HG03175 (cell line): ENCODE measurements at regions not wholly inside any gene's neighbourhood (a gene's known extent, or its start where the extent isn't known, plus 50 kb on each side); places are given as distances from the start of the nearest gene placed in this dataset.
"Not testable (repeated sequence)": the region's sequence is repeated elsewhere in the genome, so short reads cannot be mapped to it uniquely, and the experiment has no call there.

ENCODE experiments used
- ATAC-seq: cut with Tn5 transposase; IDR thresholded peaks from one replicate; pipeline ENCODE4 v1.9.1; 2021; ENCODE audit warnings: mild to moderate bottlenecking, moderate library complexity; ENCODE audit not compliant: unreplicated experiment

- no peak for ATAC-seq
Measured at GRCh38 chr20:47927944-47928343, 142.7 kb upstream of the SULF2 start.

DNA sequence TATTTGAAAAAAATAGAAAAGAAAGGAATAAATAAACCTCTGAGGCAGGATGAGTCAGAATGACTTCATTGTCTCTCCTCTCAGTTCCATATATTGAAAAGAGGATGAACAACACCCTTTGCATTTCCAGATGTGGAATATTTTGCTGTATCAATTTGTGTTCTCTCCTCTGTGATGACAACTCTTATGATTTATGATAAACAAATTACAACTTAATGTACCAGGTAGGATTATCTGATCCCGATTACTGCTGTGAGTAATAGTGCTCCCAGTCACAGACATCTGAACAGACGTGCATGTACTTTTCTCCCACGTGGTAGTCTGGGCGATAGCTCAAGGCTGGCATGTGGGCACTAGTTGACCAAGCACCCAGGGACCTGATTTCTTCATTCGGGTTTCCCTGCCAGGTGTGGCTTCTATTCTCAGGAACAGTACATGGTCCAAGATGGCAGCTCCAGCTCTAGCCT lies 142.1 kb upstream of the SULF2 start:
- ATAC-seq, result no peak

GRCh38 chr20:47926731-47927130 lies 141.4 kb upstream of the SULF2 start:
- ATAC-seq, result no peak

DNA sequence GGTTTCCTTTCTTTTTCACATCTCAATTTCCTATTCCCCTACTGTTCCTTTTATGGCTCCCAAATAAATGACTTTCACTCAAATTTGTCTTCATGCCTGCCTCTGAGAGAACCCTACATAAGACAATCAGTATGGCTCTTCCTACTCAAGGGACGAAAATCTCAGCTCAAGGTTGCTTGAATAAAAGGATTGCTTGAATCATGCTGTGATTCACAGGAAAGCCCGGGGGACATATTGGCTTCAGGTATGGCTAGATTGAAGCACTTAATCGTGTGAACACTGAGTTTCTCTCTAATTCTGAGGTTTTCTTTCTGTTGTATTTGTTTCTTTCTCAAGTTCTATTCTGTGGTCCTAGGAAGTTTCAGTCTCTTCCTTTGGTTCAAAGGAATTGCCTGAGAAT lies 140.3 kb upstream of the SULF2 start:
- ATAC-seq, result no peak

GRCh38 chr20:47922269-47922668 lies 137.0 kb upstream of the SULF2 start:
- no peak for ATAC-seq

DNA sequence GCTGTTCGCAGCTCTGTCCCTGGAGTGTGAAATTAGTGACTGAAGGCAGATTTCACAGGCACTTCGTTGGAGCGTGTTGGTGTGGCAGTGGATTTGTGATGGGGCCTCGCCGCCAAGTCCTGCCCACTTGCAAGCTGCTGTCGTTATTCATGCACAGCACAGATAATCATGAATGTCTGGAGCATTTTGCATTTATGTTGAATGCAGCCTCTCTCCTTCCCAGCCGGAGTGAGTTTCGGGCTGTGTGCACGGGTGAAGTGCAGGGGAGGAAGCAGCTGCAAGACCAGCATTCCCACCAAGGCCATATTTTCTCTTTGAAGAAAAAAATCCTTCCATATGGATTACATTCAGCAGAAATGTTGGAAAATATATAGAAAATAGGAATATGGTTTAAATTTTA lies 136.5 kb upstream of the SULF2 start:
- ATAC-seq, result not testable (repeated sequence)

DNA sequence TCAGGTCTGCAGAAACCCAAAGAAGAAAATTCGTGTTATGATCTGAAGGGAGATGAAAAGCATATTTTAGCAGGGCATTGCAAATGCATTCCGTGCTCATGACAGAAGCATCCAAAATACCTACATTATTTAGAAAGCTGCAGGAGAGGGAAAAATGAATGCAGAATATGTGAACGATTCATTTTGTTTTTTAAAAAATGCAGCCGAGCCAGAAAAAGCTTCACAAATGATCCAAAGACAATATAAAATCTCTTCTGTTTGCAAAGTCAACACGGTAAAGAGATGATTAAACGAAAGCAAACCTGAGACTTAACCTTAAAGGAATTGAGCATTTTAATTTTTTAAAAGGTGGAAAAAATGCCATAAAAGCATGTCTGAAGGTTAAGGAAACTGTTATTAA lies 136.1 kb upstream of the SULF2 start:
- ATAC-seq, result no peak

DNA sequence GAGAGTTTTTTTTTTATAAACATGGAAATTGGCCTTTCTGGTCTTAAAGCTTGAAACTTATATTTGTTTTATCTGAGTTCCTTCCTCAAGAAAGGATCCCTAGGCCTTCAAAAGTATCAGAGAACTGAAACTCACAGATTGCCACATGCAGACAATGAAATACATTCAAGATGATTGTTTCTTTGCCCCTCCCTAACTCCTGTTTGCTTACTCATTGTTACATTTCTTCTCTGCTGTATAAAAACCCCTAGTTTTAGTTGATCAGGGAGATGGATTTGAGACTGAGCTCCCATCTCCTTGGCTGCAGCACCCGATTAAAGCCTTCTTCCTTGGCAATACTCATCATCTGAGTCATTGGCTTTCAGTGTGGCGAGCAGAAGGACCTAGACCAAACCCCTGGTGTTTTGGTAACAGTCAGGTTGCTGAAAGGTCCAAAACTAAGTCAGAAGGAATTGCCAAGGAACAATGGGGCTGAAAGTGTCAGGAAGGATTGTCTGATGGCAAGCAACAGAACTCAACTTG lies 132.3 kb upstream of the SULF2 start:
- no peak for ATAC-seq

GRCh38 chr20:47915495-47915894 lies 130.2 kb upstream of the SULF2 start:
- no peak for ATAC-seq

- no peak for ATAC-seq
Measured at GRCh38 chr20:47914792-47915191, 129.5 kb upstream of the SULF2 start.

DNA sequence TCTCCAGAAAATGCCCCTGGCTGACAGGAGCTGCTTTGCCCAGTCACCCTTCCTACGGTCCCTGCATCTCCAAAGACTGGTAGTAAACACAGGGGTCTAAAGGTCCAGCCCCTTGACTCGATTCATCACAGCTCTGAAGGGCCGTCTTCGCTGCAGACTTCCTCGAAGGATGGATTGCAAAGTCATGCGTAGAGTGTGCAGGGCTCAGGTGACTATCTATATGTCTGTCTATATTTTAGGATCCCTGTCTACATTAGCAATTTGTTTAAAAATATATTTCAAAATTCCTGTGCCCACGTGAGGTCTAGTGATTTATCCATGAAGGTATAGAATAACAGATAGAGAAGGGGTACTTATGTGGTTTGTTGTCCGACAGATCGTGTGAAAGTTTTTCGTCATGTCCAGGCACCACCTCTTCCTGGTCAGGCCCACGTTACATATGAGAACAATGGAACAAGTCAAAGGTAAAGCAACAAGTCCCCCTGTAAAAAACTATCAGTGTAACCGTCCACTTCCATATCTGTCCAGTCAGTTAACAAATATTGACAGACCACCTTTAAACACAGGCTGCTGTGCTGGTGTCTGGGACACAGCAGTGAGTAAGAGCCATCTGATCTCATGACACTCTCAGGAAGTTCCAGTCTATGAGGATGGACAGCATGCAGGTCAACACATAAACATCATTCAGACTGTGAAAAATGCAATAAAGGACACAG lies 127.7 kb upstream of the SULF2 start:
- ATAC-seq, result not testable (repeated sequence)

GRCh38 chr20:47912165-47912564 lies 126.9 kb upstream of the SULF2 start:
- ATAC-seq, result not testable (repeated sequence)

DNA sequence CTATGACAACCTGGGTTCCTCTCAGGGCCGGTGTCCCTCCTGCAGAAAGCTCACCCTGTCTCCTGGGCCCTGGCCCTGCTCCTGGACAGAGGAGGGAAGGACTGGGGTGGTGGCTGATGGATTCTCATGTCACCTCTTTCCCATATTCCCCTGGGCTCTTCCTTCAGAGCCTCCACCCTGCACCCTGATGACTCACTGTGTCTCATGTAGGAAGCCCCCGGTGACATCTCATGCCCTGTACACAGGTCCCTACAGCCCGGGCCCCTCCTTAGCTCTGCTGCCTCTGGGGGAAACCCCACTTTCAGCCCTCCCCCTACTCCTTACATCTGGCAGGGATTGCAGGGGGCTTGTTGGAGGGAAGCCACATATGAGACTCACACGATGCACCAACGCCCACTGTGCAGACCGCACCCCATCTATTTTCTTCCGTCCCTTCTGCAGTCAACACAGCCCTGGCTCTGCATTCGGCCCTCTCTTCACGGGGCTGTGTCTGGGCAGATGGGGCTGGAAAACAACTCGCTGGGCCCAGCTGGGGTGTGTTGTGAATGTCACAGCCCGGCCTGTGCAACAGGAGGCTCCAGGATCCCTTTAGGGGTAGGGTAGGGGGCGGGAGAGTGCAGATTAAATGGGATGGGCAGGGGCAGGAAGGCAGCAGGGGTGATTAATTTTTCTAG lies 124.6 kb upstream of the SULF2 start:
- not testable (repeated sequence) for ATAC-seq

GRCh38 chr20:47908361-47909035 lies 123.2 kb upstream of the SULF2 start:
- ATAC-seq, result not testable (repeated sequence)

DNA sequence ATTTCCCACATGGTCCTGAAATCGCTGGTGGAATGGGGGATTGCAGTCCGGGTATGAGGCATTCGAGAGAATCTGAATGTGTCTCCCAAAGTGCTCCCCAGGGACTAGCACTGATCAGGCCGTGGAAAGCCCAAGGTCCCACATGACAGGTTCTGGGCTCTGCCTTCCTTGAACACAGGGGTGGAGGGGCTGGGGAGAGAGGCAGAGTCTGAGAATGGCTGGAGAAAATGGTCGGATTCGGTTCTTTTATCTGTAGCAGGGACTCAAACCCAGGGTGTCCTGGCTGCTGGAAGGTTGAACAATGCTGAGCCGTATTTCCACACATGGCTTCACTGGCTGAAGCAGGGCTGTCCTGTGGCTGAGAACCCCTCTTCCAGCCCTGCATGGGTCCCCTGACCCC lies 122.7 kb upstream of the SULF2 start:
- ATAC-seq, result not testable (repeated sequence)

DNA sequence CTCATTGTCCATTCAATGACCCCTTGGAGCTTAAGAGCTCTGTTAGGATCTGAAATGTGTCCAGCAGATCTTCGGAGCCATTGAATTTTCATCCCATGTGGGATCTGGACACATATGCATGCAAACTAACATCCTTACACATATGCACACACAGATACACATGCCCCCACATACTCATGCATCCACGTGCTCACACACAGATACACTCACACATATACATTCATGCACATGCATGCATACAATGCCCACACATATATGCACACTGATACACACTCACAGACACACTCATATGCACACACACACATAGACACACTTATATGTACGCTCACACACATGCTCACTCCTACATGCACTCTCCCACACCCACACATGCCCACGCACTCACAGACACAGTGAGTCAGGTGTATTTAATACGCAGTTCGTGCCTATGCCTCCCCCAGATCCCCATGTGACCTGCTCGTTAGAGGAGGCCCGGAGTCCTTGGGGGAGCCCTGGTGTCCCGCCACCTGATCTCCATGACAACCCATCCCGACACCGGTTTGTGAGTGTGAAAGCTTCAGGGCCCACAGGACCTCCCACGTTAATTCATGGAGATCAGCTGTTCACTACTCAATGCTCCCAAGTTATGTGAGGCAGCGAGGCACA lies 121.9 kb upstream of the SULF2 start:
- no peak for ATAC-seq

- no peak for ATAC-seq
Measured at GRCh38 chr20:47906348-47906660, 121.0 kb upstream of the SULF2 start.

GRCh38 chr20:47905628-47906347 lies 120.5 kb upstream of the SULF2 start:
- ATAC-seq, result no peak

DNA sequence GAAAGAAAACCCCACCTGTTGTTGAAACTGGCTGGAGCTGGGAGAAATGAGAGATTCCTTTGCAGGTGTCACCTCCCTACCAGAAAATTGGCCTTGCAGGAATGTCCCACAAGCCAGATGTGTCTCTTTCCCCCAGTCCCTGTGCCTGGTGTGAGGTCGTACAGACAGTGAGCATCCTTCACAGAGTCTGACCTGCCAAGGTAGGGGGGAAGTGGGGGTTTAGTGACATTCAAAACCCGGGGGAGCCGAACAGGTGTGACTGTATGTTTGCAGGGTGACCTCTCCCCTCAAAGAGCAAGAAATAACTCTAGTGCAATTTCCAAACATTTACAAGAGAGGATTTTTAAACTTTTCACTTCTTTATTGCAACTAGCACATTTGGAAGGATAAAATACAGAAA lies 117.7 kb upstream of the SULF2 start:
- not testable (repeated sequence) for ATAC-seq

DNA sequence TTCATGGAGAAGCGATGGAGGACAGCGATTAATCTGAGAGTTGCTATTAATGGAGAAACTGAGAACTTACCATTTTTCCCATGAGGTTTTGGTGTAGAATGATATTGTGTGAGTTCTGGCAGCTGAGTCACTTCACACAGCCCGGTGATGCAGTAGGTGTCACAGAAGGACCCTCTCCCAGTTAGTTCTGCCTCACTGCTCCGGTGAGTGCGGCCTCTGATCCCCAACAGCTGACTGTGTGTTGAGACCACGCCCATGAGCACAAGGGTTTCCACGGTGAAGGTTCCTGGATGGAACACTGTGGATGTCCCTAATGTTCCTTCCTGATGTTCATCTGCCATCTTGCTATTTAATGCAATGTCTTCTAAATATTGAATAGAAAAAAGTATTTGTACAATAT lies 114.0 kb upstream of the SULF2 start:
- not testable (repeated sequence) for ATAC-seq

- ATAC-seq, result no peak
Measured at GRCh38 chr20:47897461-47897860, 112.2 kb upstream of the SULF2 start.
